BE2C (cell line): ENCODE measurements at regions not wholly inside any gene's neighbourhood (a gene's known extent, or its start where the extent isn't known, plus 50 kb on each side); places are given as distances from the start of the nearest gene placed in this dataset.

Experiments used
- DNase-seq: peaks from one replicate; pipeline ENCODE4 v3.0.0-alpha.2; 2020
- H3K27me3 ChIP-seq: fragments of 250-450 bp; sonication (Bioruptor Pico); 2 replicates; pipeline ENCODE4 v1.5.1; 2020; ENCODE audit warnings: mild to moderate bottlenecking
- H3K36me3 ChIP-seq: fragments of 250-450 bp; sonication (Bioruptor Pico); 2 replicates; pipeline ENCODE4 v1.5.1; 2020; ENCODE audit warnings: mild to moderate bottlenecking
- H3K4me1 ChIP-seq: fragments of 250-450 bp; sonication (Bioruptor Pico); 2 replicates; pipeline ENCODE4 v1.5.1; 2020
- H3K4me3 ChIP-seq: 2 replicates; pipeline ENCODE4 v1.5.1; 2011; ENCODE audit warnings: low read depth, low read length
- H3K9me3 ChIP-seq: fragments of 250-450 bp; sonication (Bioruptor Pico); 2 replicates; pipeline ENCODE4 v1.5.1; 2020
- TF ChIP-seq, protein P1 (sequence below): IDR thresholded peaks from 2 replicates; pipeline ENCODE4 v1.5.1; 2012; ENCODE audit warnings: mild to moderate bottlenecking, low read depth, low read length

DNA sequence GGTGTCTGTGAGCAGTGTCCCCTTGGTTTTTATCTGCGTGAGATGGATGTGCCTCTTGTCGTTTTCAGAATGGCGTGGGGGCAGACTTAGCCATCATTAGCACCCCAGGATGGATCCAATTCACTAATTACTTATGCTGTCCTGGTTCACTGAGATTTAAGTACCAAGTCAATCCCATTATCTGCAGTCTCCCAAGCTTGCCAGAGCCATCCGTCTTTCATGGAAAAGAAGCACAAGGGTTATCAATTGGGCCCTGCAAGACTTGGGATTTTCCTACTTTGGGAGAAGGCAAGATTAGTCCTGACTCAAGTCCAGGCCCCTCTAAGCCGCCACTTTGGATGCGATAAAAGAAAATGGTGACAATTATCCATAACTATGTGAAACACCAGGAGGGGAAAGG is 404.0 kb downstream of the TMEM182 start:
- no peaks in the 10 kb centered on the region for H3K36me3 ChIP-seq
- H3K9me3 ChIP-seq = no peaks in the 10 kb centered on the region
- DNase-seq = no peak
- no peak overlapping the region for H3K4me3 ChIP-seq
- TF ChIP-seq, protein P1, sequence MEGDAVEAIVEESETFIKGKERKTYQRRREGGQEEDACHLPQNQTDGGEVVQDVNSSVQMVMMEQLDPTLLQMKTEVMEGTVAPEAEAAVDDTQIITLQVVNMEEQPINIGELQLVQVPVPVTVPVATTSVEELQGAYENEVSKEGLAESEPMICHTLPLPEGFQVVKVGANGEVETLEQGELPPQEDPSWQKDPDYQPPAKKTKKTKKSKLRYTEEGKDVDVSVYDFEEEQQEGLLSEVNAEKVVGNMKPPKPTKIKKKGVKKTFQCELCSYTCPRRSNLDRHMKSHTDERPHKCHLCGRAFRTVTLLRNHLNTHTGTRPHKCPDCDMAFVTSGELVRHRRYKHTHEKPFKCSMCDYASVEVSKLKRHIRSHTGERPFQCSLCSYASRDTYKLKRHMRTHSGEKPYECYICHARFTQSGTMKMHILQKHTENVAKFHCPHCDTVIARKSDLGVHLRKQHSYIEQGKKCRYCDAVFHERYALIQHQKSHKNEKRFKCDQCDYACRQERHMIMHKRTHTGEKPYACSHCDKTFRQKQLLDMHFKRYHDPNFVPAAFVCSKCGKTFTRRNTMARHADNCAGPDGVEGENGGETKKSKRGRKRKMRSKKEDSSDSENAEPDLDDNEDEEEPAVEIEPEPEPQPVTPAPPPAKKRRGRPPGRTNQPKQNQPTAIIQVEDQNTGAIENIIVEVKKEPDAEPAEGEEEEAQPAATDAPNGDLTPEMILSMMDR = no peak
- no peaks in the 10 kb centered on the region for H3K4me1 ChIP-seq
- no peaks in the 10 kb centered on the region for H3K27me3 ChIP-seq

GRCh38 chr2:103166456-103167324 is 404.9 kb downstream of the TMEM182 start:
- no peaks in the 10 kb centered on the region for H3K27me3 ChIP-seq
- no peak overlapping the region for H3K4me3 ChIP-seq
- TF ChIP-seq, protein P1 = no peak
- no peak for DNase-seq
- H3K9me3 ChIP-seq = no peaks in the 10 kb centered on the region
- no peaks in the 10 kb centered on the region for H3K4me1 ChIP-seq
- no peaks in the 10 kb centered on the region for H3K36me3 ChIP-seq

- Histone ChIP-seq H3K36me3 (no peaks in the 10 kb centered on the region), H3K27me3 (no peaks in the 10 kb centered on the region), H3K9me3 (no peaks in the 10 kb centered on the region), H3K4me1 (no peaks in the 10 kb centered on the region), H3K4me3 (no peak overlapping the region)
- TF ChIP-seq, protein P1 = no peak
- no peak for DNase-seq
These were observed 405.8 kb downstream of the TMEM182 start for GRCh38 chr2:103167599-103167998.

DNA sequence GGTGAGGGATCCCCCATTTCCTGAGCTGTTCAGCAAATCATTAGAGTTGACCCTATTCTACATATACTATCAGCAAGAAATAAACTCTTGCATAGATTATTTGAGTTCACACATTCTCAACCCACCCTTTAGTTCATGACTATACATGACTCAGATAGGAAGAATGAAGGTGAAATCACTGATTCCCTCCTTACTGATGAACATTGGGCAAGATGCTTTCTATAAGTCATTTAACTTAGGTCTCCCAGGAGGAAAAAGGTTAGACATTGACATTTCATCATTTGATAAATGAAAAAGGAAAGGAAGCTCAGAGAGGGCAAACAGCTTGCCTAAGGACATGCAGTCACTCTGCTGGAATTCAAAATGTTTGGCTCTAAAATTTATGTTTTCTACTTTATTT is 408.0 kb downstream of the TMEM182 start:
- H3K9me3 ChIP-seq = no peaks in the 10 kb centered on the region
- H3K4me3 ChIP-seq = no peak overlapping the region
- DNase-seq = no peak
- TF ChIP-seq, protein P1 = no peak
- no peaks in the 10 kb centered on the region for H3K27me3 ChIP-seq
- no peaks in the 10 kb centered on the region for H3K36me3 ChIP-seq
- H3K4me1 ChIP-seq = no peaks in the 10 kb centered on the region

- Histone ChIP-seq H3K4me1 (no peaks in the 10 kb centered on the region), H3K9me3 (no peaks in the 10 kb centered on the region), H3K36me3 (no peaks in the 10 kb centered on the region), H3K4me3 (no peak overlapping the region), H3K27me3 (no peaks in the 10 kb centered on the region)
- TF ChIP-seq, protein P1 = no peak
- no peak for DNase-seq
These were observed 411.0 kb downstream of the TMEM182 start for GRCh38 chr2:103172821-103173220.

DNA sequence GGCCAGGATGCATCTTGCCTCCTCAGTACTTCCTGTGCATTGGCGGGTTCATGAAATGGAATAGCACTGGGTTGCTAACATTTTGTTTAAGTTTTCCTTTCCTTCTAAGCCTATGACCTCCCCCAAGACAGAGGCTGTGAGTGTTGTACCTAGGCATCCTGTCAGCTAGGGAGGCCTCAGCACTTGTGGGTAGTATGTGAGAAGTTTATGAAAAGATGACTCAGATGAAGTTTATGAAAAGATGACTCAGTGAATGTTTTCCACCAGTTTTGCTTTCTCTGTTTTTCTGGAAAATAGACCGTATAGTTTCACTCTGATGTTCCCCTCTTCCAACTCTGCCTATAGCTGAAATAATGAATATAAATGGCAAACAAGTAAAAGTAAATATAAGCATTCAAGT is 412.9 kb downstream of the TMEM182 start:
- Histone ChIP-seq H3K27me3 (no peaks in the 10 kb centered on the region), H3K36me3 (no peaks in the 10 kb centered on the region), H3K4me1 (no peaks in the 10 kb centered on the region), H3K9me3 (no peaks in the 10 kb centered on the region), H3K4me3 (no peak overlapping the region)
- TF ChIP-seq, protein P1 = no peak
- no peak for DNase-seq
